ENCODE measurements at regions not wholly inside any gene's neighbourhood (a gene's known extent, or its start where the extent isn't known, plus 50 kb on each side); places are given as distances from the start of the nearest gene placed in this dataset.

DNA sequence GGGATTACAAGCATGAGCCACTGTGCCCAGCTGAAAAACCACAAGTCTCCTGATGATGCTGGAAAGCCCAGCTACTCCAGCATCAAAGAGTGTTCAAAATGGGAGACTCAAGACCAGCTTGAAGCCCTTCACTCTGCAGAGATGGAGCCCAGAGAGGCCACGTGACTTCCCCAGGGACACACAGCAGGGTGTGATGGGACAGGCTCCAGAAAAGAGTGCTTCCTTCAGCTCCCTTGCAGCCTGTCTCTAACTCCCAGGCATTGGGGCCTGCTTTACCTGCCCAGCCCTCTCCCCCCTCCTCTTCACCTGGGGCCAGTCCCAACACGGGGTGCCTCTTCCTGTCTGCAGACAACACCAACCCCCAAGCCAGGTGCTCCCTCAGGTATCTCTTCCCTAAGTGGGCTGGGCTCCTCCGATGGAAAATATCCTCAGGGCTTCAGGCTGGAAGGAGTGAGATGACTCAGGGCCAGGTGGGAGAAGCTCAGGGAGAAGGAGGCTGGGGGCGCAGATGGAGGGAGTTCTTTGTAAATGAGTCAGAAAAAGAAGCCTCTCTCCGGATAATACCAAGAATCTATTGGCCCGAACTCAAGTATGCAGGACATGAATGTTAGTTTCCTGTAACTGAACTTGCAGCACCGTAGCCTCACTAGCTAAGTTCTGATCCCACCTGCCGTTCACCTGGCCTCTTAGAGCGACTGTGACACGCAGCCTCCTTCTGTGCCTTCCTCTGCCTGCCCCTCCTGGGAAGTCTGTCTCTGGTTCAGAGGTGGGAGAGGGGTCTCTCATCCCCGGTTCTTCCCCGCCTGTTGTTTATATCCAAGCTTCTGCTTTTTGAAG lies 326.6 kb downstream of the MN1 start:
- TF ChIP-seq, protein P1, sequence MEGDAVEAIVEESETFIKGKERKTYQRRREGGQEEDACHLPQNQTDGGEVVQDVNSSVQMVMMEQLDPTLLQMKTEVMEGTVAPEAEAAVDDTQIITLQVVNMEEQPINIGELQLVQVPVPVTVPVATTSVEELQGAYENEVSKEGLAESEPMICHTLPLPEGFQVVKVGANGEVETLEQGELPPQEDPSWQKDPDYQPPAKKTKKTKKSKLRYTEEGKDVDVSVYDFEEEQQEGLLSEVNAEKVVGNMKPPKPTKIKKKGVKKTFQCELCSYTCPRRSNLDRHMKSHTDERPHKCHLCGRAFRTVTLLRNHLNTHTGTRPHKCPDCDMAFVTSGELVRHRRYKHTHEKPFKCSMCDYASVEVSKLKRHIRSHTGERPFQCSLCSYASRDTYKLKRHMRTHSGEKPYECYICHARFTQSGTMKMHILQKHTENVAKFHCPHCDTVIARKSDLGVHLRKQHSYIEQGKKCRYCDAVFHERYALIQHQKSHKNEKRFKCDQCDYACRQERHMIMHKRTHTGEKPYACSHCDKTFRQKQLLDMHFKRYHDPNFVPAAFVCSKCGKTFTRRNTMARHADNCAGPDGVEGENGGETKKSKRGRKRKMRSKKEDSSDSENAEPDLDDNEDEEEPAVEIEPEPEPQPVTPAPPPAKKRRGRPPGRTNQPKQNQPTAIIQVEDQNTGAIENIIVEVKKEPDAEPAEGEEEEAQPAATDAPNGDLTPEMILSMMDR (IDR thresholded peaks at IDR 0.05): no peak
- no peak for TF ChIP-seq EZH2 (IDR thresholded peaks at IDR 0.05; ENCODE audit: borderline replicate concordance, insufficient read depth, low read depth, low read length, poor library complexity, severe bottlenecking)
